ENCODE measurements at regions not wholly inside any gene's neighbourhood (a gene's known extent, or its start where the extent isn't known, plus 50 kb on each side); places are given as distances from the start of the nearest gene placed in this dataset.

- intact Hi-C loops (cut with micrococcal nuclease) (no loop called here), dilution Hi-C loops (cut with MboI; ENCODE audit: extremely low pct_ligation_motif_present, low sequenced_read_pairs) (no loop called here)
- Histone ChIP-seq H4K20me1 (replicated peaks; ENCODE audit: control insufficient read depth, extremely low read depth, insufficient read depth, low read length) (no peaks in the 10 kb centered on the region), H3K9me3 (replicated peaks; ENCODE audit: control insufficient read depth, insufficient read depth, low read length) (no peaks in the 10 kb centered on the region), H3K36me3 (ENCODE audit: control insufficient read depth in 2 of 2, extremely low read depth in 1 of 2, insufficient read depth in 2 of 2, low read length in 2 of 2) (no peaks in the 10 kb centered on the region), H3K4me3 (replicated peaks in 1 of 3; ENCODE audit: insufficient read depth in 1 of 3, low read depth in 1 of 3, low read length in 3 of 3) (no peak overlapping the region), H3K79me2 (ENCODE audit: control insufficient read depth, insufficient read depth, low read length) (no peaks in the 10 kb centered on the region), H3K9ac (replicated peaks; ENCODE audit: extremely low read depth, insufficient read depth, low read length) (no peak overlapping the region), H3K27me3 (ENCODE audit: control insufficient read depth in 2 of 2, insufficient read depth in 2 of 2, low read length in 2 of 2) (peaks cover 2 to 3% of the 10 kb centered on the region in 2 experiments), H2AFZ (ENCODE audit: low read depth, low read length) (no peak overlapping the region), H3K27ac (ENCODE audit: insufficient read depth, low read depth, low read length) (no peak overlapping the region), H3K4me2 (ENCODE audit: insufficient read depth, low read length) (no peak overlapping the region), H3K9me1 (replicated peaks; ENCODE audit: control insufficient read depth, extremely low read depth, insufficient read depth, low read length) (no peaks in the 10 kb centered on the region), H3K4me1 (ENCODE audit: control insufficient read depth, extremely low read depth, insufficient read depth, low read length) (no peaks in the 10 kb centered on the region)
- CTCF ChIA-PET: no interaction called here
- POLR2A ChIA-PET: no interaction called here
- DNase-seq (ENCODE audit: low read depth, low spot score): no peak
- no TSS peak for BruUV-seq (replicated peaks)
- FAIRE-seq: no peak
- TF ChIP-seq POLR2AphosphoS5 (IDR thresholded peaks at IDR 0.05; ENCODE audit: insufficient read depth, low read depth, low read length) (no peak), MYC (IDR thresholded peaks at IDR 0.05; ENCODE audit: low read depth, low read length) (no peak), FOS (IDR thresholded peaks at IDR 0.05; ENCODE audit: borderline replicate concordance, insufficient read depth, low read length) (no peak)
Measured at GRCh38 chr9:555493-555892, 286.0 kb upstream of the DMRT1 start.

DNA sequence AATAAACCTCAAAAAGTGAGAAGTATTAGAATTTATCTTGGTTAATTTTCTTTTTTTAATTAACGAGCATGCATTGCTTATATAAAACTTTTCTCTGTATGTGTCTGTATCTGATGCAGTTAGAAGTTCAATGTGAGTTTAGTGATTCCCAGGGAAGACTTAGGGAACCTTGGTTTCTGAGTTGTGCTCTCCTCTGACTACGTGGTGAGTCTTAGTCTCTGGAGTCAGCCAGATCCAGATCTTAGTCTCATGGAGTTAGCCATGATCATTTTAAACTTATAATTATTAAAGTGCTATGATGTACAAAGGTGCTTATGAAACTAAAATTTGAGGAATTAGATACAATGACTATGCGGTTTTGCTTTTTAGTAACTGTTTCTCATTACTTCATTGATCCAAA is 285.3 kb upstream of the DMRT1 start:
- Histone ChIP-seq H3K27ac (ENCODE audit: insufficient read depth, low read depth, low read length) (no peak overlapping the region), H3K4me3 (replicated peaks in 1 of 3; ENCODE audit: insufficient read depth in 1 of 3, low read depth in 1 of 3, low read length in 3 of 3) (no peak overlapping the region), H3K27me3 (ENCODE audit: control insufficient read depth in 2 of 2, insufficient read depth in 2 of 2, low read length in 2 of 2) (peaks cover 2 to 3% of the 10 kb centered on the region in 2 experiments), H3K9me3 (replicated peaks; ENCODE audit: control insufficient read depth, insufficient read depth, low read length) (no peaks in the 10 kb centered on the region), H2AFZ (ENCODE audit: low read depth, low read length) (no peak overlapping the region), H3K4me1 (ENCODE audit: control insufficient read depth, extremely low read depth, insufficient read depth, low read length) (no peaks in the 10 kb centered on the region), H3K4me2 (ENCODE audit: insufficient read depth, low read length) (no peak overlapping the region), H3K9ac (replicated peaks; ENCODE audit: extremely low read depth, insufficient read depth, low read length) (no peak overlapping the region), H3K36me3 (ENCODE audit: control insufficient read depth in 2 of 2, extremely low read depth in 1 of 2, insufficient read depth in 2 of 2, low read length in 2 of 2) (no peaks in the 10 kb centered on the region), H3K9me1 (replicated peaks; ENCODE audit: control insufficient read depth, extremely low read depth, insufficient read depth, low read length) (no peaks in the 10 kb centered on the region), H3K79me2 (ENCODE audit: control insufficient read depth, insufficient read depth, low read length) (no peaks in the 10 kb centered on the region), H4K20me1 (replicated peaks; ENCODE audit: control insufficient read depth, extremely low read depth, insufficient read depth, low read length) (no peaks in the 10 kb centered on the region)
- intact Hi-C loops (cut with micrococcal nuclease) (no loop called here), dilution Hi-C loops (cut with MboI; ENCODE audit: extremely low pct_ligation_motif_present, low sequenced_read_pairs) (no loop called here)
- DNase-seq (ENCODE audit: low read depth, low spot score) (no peak), FAIRE-seq (no peak)
- ChIA-PET CTCF (interaction anchor here (1.1 kb wide), 1 partner anchor 19 kb away, joined by 3 read pairs; no protein-coding TSS in a partner anchor), POLR2A (no interaction called here)
- TF ChIP-seq POLR2A (IDR thresholded peaks at IDR 0.05; ENCODE audit: low read depth, low read length) (no peak), JUN (IDR thresholded peaks at IDR 0.05; ENCODE audit: borderline replicate concordance, insufficient read depth, insufficient read length, low read depth) (no peak), MYC (IDR thresholded peaks at IDR 0.05; ENCODE audit: low read depth, low read length) (no peak), EZH2 (IDR thresholded peaks at IDR 0.05; ENCODE audit: borderline replicate concordance, low read depth, low read length, severe bottlenecking) (no peak), GATA2 (IDR thresholded peaks at IDR 0.05; ENCODE audit: insufficient read depth, insufficient read length, low read depth, low read length) (no peak)
- TF ChIP-seq, protein P1, sequence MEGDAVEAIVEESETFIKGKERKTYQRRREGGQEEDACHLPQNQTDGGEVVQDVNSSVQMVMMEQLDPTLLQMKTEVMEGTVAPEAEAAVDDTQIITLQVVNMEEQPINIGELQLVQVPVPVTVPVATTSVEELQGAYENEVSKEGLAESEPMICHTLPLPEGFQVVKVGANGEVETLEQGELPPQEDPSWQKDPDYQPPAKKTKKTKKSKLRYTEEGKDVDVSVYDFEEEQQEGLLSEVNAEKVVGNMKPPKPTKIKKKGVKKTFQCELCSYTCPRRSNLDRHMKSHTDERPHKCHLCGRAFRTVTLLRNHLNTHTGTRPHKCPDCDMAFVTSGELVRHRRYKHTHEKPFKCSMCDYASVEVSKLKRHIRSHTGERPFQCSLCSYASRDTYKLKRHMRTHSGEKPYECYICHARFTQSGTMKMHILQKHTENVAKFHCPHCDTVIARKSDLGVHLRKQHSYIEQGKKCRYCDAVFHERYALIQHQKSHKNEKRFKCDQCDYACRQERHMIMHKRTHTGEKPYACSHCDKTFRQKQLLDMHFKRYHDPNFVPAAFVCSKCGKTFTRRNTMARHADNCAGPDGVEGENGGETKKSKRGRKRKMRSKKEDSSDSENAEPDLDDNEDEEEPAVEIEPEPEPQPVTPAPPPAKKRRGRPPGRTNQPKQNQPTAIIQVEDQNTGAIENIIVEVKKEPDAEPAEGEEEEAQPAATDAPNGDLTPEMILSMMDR (IDR thresholded peaks at IDR 0.05; ENCODE audit: extremely low read depth in 1 of 2, insufficient read depth in 1 of 2, low read depth in 1 of 2, low read length in 2 of 2): no peak
- TF ChIP-seq, protein P2, sequence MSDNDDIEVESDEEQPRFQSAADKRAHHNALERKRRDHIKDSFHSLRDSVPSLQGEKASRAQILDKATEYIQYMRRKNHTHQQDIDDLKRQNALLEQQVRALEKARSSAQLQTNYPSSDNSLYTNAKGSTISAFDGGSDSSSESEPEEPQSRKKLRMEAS (IDR thresholded peaks at IDR 0.05; ENCODE audit: insufficient read depth, insufficient read length): no peak
- BruUV-seq (replicated peaks): no TSS peak

Data from endothelial cell of umbilical vein (primary cell).